SK-N-SH treated with all-trans-retinoic acid at 6 μM for 48 hours (cell line): ENCODE measurements at regions not wholly inside any gene's neighbourhood (a gene's known extent, or its start where the extent isn't known, plus 50 kb on each side); places are given as distances from the start of the nearest gene placed in this dataset.

Source experiments
- ARNTL ChIP-seq: fragments of 450-650 bp; formaldehyde crosslinking; IDR thresholded peaks from 2 replicates; pipeline ENCODE4 v1.5.0; 2020; ENCODE audit warnings: low read depth, mild to moderate bottlenecking, moderate library complexity, borderline replicate concordance
- CSDC2 ChIP-seq: fragments of 250-450 bp; sonication (Bioruptor Pico); IDR thresholded peaks from 2 replicates; pipeline ENCODE4 v1.5.0; 2020; ENCODE audit warnings: mild to moderate bottlenecking, moderate library complexity
- ESRRG ChIP-seq: fragments of 250-450 bp; sonication (Bioruptor Pico); IDR thresholded peaks from 2 replicates; pipeline ENCODE4 v1.6.1; 2021; ENCODE audit warnings: mild to moderate bottlenecking
- ISL1 ChIP-seq: fragments of 250-450 bp; sonication (Bioruptor Pico); IDR thresholded peaks from 2 replicates; pipeline ENCODE4 v2.1.2; 2022; ENCODE audit warnings: mild to moderate bottlenecking, moderate library complexity
- PATZ1 ChIP-seq: fragments of 250-450 bp; sonication (Bioruptor Pico); IDR thresholded peaks from 2 replicates; pipeline ENCODE4 v1.8.0; 2020; ENCODE audit warnings: mild to moderate bottlenecking, moderate library complexity, borderline replicate concordance
- ZC3H10 ChIP-seq: fragments of 250-450 bp; sonication (Bioruptor Pico); IDR thresholded peaks from 2 replicates; pipeline ENCODE4 v1.5.1; 2021; ENCODE audit warnings: mild to moderate bottlenecking, moderate library complexity
- TF ChIP-seq, protein P1 (sequence below): fragments of 250-450 bp; sonication (Bioruptor Pico); IDR thresholded peaks from 2 replicates; pipeline ENCODE4 v1.5.1; 2020; ENCODE audit warnings: low read depth, mild to moderate bottlenecking, moderate library complexity

DNA sequence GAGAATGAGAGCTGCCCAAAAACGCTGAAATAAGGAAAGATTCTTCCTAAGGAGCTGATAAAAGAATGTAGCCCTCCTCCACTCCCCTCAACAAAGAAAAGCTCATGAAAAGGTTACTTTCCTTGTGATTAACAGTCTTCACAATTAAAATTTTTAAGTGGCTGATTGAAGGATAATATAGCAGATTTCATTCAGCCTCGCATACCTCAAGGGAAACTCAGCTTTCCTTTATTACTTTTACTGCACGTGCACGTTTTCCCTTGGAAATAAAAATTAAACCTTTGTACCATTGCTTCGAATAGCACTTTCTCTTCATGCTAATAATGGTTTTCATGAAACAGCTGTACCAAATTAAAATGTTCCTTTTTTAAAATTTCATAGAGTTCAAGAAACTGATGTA is 234.0 kb upstream of the GRAMD2B start:
- TF ChIP-seq ISL1 (no peak), ESRRG (no peak), ARNTL (CRISPR knock-in tag) (no peak), PATZ1 (CRISPR knock-in tag) (no peak), CSDC2 (CRISPR knock-in tag) (no peak), ZC3H10 (no peak)
- TF ChIP-seq, protein P1, sequence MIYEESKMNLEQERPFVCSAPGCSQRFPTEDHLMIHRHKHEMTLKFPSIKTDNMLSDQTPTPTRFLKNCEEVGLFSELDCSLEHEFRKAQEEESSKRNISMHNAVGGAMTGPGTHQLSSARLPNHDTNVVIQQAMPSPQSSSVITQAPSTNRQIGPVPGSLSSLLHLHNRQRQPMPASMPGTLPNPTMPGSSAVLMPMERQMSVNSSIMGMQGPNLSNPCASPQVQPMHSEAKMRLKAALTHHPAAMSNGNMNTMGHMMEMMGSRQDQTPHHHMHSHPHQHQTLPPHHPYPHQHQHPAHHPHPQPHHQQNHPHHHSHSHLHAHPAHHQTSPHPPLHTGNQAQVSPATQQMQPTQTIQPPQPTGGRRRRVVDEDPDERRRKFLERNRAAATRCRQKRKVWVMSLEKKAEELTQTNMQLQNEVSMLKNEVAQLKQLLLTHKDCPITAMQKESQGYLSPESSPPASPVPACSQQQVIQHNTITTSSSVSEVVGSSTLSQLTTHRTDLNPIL (CRISPR knock-in tag), result no peak
